H1 (cell line): ENCODE measurements at regions not wholly inside any gene's neighbourhood (a gene's known extent, or its start where the extent isn't known, plus 50 kb on each side); places are given as distances from the start of the nearest gene placed in this dataset.
"Not testable (repeated sequence)": the region's sequence is repeated elsewhere in the genome, so short reads cannot be mapped to it uniquely, and the experiment has no call there.

Experiments used
- CEBPB ChIP-seq: IDR thresholded peaks from 2 replicates; pipeline ENCODE4 v1.6.1; 2012; ENCODE audit warnings: low read depth, low read length
- CHD2 ChIP-seq: IDR thresholded peaks from 2 replicates; pipeline ENCODE4 v1.6.1; 2012; ENCODE audit warnings: low read length, improper control_type of control experiment
- CTCF ChIP-seq, 3 experiments: IDR thresholded peaks; 1 replicate in 2 of 3; 2 replicates in 1 of 3; pipeline versions ENCODE4 v1.5.1 to v1.6.1; 2011; ENCODE audit warnings: low read length in 3 of 3, mild to moderate bottlenecking in 3 of 3, inconsistent platforms in 2 of 3, low read depth in 1 of 3, moderate library complexity in 1 of 3; ENCODE audit not compliant: insufficient read depth in 1 of 3; ENCODE audit errors: control extremely low read depth in 1 of 3
- EP300 ChIP-seq, 2 experiments: IDR thresholded peaks; 1 replicate in 1 of 2; 2 replicates in 1 of 2; pipeline ENCODE4 v1.6.1; 2011 to 2012; ENCODE audit warnings: low read depth in 2 of 2, low read length in 2 of 2, mild to moderate bottlenecking in 2 of 2, borderline replicate concordance in 1 of 2, inconsistent platforms in 1 of 2, moderate library complexity in 1 of 2
- EZH2 ChIP-seq: fragments of 200-600 bp; sonication (generic); IDR thresholded peaks from 2 replicates; pipeline ENCODE4 v1.7.1; 2012; ENCODE audit warnings: low read depth, mild to moderate bottlenecking, moderate library complexity, low read length, inconsistent platforms; ENCODE audit not compliant: severe bottlenecking
- GABPA ChIP-seq: IDR thresholded peaks from 2 replicates; pipeline ENCODE4 v1.6.1; 2011; ENCODE audit warnings: mild to moderate bottlenecking, low read length, moderate library complexity, borderline replicate concordance; ENCODE audit not compliant: insufficient read depth
- RNF2 ChIP-seq: fragments of 200-900, 300-1000 bp; sonication (generic); IDR thresholded peaks from 2 replicates; pipeline ENCODE4 v1.7.1; 2016; ENCODE audit warnings: borderline replicate concordance, low read depth, mild to moderate bottlenecking, antibody characterized with exemption, low read length; ENCODE audit not compliant: poor library complexity, severe bottlenecking; ENCODE audit errors: missing control alignments
- SUZ12 ChIP-seq: fragments of 200-600 bp; sonication (generic); IDR thresholded peaks from 2 replicates; pipeline ENCODE4 v1.6.1; 2012; ENCODE audit warnings: mild to moderate bottlenecking, inconsistent platforms, low read length, moderate library complexity, mixed read lengths
- TAF1 ChIP-seq: IDR thresholded peaks from 2 replicates; pipeline ENCODE4 v1.6.1; 2011; ENCODE audit warnings: mild to moderate bottlenecking, low read depth, low read length
- TCF12 ChIP-seq: IDR thresholded peaks from 2 replicates; pipeline ENCODE4 v1.6.1; 2011; ENCODE audit warnings: low read depth, mild to moderate bottlenecking, low read length

GRCh38 chr4:127277023-127277422 is 355.7 kb upstream of the INTU start:
- TF ChIP-seq RNF2; CTCF (IDR thresholded peaks at IDR 0.05; ENCODE audit: control extremely low read depth in 1 of 3, insufficient read depth in 1 of 3, low read depth in 1 of 3, low read length in 3 of 3); TAF1; SUZ12; EZH2; CEBPB; CHD2; TCF12; GABPA; EP300 (IDR thresholded peaks at IDR 0.05; ENCODE audit: borderline replicate concordance in 1 of 2, low read depth in 2 of 2, low read length in 2 of 2): not testable (repeated sequence)
